ENCODE measurements at regions not wholly inside any gene's neighbourhood (a gene's known extent, or its start where the extent isn't known, plus 50 kb on each side); places are given as distances from the start of the nearest gene placed in this dataset.

DNA sequence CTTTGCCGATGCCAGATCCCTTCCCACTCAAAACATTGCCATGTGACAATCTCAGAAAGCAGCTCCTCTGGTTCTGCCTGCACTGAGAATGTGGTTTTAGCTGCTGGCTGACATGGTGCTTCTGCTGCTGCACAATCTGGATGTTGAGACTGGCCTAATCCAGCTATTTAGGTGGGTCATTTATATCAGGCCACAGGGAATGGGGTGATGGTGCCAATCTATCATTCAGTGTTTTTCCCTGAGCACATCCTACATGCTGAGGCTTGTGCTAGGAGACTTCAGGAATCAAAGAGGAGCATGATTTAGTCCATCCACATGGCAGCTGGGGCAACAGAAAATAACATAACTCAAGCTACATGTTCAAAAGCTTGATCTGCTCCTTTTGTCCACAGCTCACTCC, 144.7 kb downstream of the CYRIA start:
- TF ChIP-seq GABPA (IDR thresholded peaks at IDR 0.05; ENCODE audit: low read depth), result no peak
- no peak for TF ChIP-seq EZH2phosphoT487 (IDR thresholded peaks at IDR 0.05; ENCODE audit: borderline replicate concordance, low read depth)
- TF ChIP-seq MAX (IDR thresholded peaks at IDR 0.05; ENCODE audit: low read depth), result no peak
- TF ChIP-seq TAF1 (IDR thresholded peaks at IDR 0.05; ENCODE audit: borderline replicate concordance, low read depth, low read length), result no peak
- no peak for TF ChIP-seq ELF1 (IDR thresholded peaks at IDR 0.05)
- TF ChIP-seq RFX5 (IDR thresholded peaks at IDR 0.05; ENCODE audit: low read length), result no peak
- TF ChIP-seq, protein P1, sequence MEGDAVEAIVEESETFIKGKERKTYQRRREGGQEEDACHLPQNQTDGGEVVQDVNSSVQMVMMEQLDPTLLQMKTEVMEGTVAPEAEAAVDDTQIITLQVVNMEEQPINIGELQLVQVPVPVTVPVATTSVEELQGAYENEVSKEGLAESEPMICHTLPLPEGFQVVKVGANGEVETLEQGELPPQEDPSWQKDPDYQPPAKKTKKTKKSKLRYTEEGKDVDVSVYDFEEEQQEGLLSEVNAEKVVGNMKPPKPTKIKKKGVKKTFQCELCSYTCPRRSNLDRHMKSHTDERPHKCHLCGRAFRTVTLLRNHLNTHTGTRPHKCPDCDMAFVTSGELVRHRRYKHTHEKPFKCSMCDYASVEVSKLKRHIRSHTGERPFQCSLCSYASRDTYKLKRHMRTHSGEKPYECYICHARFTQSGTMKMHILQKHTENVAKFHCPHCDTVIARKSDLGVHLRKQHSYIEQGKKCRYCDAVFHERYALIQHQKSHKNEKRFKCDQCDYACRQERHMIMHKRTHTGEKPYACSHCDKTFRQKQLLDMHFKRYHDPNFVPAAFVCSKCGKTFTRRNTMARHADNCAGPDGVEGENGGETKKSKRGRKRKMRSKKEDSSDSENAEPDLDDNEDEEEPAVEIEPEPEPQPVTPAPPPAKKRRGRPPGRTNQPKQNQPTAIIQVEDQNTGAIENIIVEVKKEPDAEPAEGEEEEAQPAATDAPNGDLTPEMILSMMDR (IDR thresholded peaks at IDR 0.05), result no peak
- TF ChIP-seq ZBTB33 (IDR thresholded peaks at IDR 0.05; ENCODE audit: borderline replicate concordance, low read depth), result no peak
- Histone ChIP-seq H2AFZ (ENCODE audit: low read depth) (no peak overlapping the region), H3F3A (replicated peaks; ENCODE audit: insufficient read depth) (no peaks in the 10 kb centered on the region), H3K4me1 (ENCODE audit: control insufficient read depth in 1 of 2, insufficient read depth in 2 of 2, low read depth in 1 of 2, low read length in 1 of 2) (peaks cover 0 to 22% of the 10 kb centered on the region in 2 experiments; a peak in 2 of 4 replicates), H3K9ac (no peak overlapping the region), H3K36me3 (replicated peaks in 1 of 2; ENCODE audit: control insufficient read depth in 1 of 2, insufficient read depth in 2 of 2, low read length in 1 of 2) (no peaks in the 10 kb centered on the region), H3K4me2 (no peak overlapping the region), H4K20me1 (ENCODE audit: insufficient read depth) (no peaks in the 10 kb centered on the region), H3K9me3 (no peaks in the 10 kb centered on the region), H3K4me3 (ENCODE audit: low read depth in 2 of 2, low read length in 1 of 2) (no peak overlapping the region), H3K27ac (ENCODE audit: low read depth in 2 of 2, low read length in 1 of 2) (no peak overlapping the region), H3K9me2 (no peaks in the 10 kb centered on the region), H3K79me2 (ENCODE audit: insufficient read depth) (no peaks in the 10 kb centered on the region), H3K27me3 (ENCODE audit: insufficient read depth) (no peaks in the 10 kb centered on the region)
- WGBS (ENCODE audit: low lambda C conversion rate), result 8% methylated on average over 1 of the region's 1 CpG
- POLR2A ChIA-PET, result interaction anchor here (0.6 kb wide), 1 partner anchor 678 kb away, joined by 3 read pairs; no protein-coding TSS in a partner anchor
- CTCF ChIA-PET, result interaction anchor here (0.5 to 5.2 kb wide), 10 partner anchors 11 to 873 kb away, joined by 3 to 23 read pairs (median 6); partner anchors contain the start of gene MYCN
- no peak for DNase-seq

DNA sequence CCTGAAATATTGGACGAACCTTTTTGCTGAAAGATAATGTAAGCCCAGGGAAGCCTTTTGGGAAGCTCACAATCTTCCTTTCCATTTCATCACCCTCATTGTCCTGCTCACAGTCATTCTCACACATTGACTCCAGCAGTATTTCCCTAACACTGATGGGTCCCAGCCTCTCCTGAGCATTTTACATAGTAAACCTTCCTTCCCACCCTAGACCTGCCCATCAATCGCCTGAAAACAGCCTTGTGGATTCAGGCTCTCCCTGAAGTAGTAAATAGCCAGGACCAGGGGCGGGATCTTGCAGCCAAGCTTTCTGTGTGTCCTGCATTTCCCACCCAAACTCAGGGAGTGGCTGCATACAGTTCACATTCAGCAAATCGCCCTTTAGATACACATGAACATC, 149.9 kb downstream of the CYRIA start:
- no peak overlapping the region for H2AFZ ChIP-seq (ENCODE audit: low read depth)
- no peaks in the 10 kb centered on the region for H3K4me1 ChIP-seq (ENCODE audit: control insufficient read depth in 1 of 2, insufficient read depth in 2 of 2, low read depth in 1 of 2, low read length in 1 of 2)
- no peaks in the 10 kb centered on the region for H4K20me1 ChIP-seq (ENCODE audit: insufficient read depth)
- no peak overlapping the region for H3K27ac ChIP-seq (ENCODE audit: low read depth in 2 of 2, low read length in 1 of 2)
- ChIA-PET CTCF (interaction anchor here (0.8 to 5.2 kb wide), 10 partner anchors 8 to 879 kb away, joined by 3 to 23 read pairs (median 5); partner anchors contain the start of gene MYCN), POLR2A (no interaction called here)
- H3K27me3 ChIP-seq (ENCODE audit: insufficient read depth), result no peaks in the 10 kb centered on the region
- H3K9me3 ChIP-seq, result no peaks in the 10 kb centered on the region
- no peak overlapping the region for H3K9ac ChIP-seq
- H3K4me2 ChIP-seq, result no peak overlapping the region
- no peak for DNase-seq
- no peak overlapping the region for H3K4me3 ChIP-seq (ENCODE audit: low read depth in 2 of 2, low read length in 1 of 2)
- H3K36me3 ChIP-seq (replicated peaks in 1 of 2; ENCODE audit: control insufficient read depth in 1 of 2, insufficient read depth in 2 of 2, low read length in 1 of 2), result no peaks in the 10 kb centered on the region
- no peaks in the 10 kb centered on the region for H3F3A ChIP-seq (replicated peaks; ENCODE audit: insufficient read depth)
- no peak for TF ChIP-seq ZBTB33 (IDR thresholded peaks at IDR 0.05; ENCODE audit: borderline replicate concordance, low read depth)
- TF ChIP-seq POLR2AphosphoS5 (IDR thresholded peaks at IDR 0.05; ENCODE audit: low read depth, low read length), result no peak
- TF ChIP-seq TEAD4 (IDR thresholded peaks at IDR 0.05; ENCODE audit: borderline replicate concordance, insufficient read depth), result no peak
- TF ChIP-seq ELF1 (IDR thresholded peaks at IDR 0.05), result no peak
- 17% methylated on average over 4 of the region's 4 CpGs for WGBS (ENCODE audit: low lambda C conversion rate)
- no peaks in the 10 kb centered on the region for H3K9me2 ChIP-seq
- H3K79me2 ChIP-seq (ENCODE audit: insufficient read depth), result no peaks in the 10 kb centered on the region
